NT2/D1 (cell line): ENCODE measurements at regions not wholly inside any gene's neighbourhood (a gene's known extent, or its start where the extent isn't known, plus 50 kb on each side); places are given as distances from the start of the nearest gene placed in this dataset.

Experiments
- DNase-seq: peaks from one replicate; pipeline ENCODE4 v3.0.0-alpha.2; 2011; ENCODE audit warnings: low read depth, low spot score
- H3K27me3 ChIP-seq: 2 replicates; pipeline ENCODE4 v1.6.0; 2011; ENCODE audit warnings: mild to moderate bottlenecking; ENCODE audit not compliant: insufficient read length, insufficient read depth
- H3K36me3 ChIP-seq: 2 replicates; pipeline ENCODE4 v1.6.1; 2011; ENCODE audit warnings: mild to moderate bottlenecking, low read length, mixed read lengths; ENCODE audit not compliant: insufficient read depth, insufficient read length
- H3K4me1 ChIP-seq: 2 replicates; pipeline ENCODE4 v1.5.1; 2011; ENCODE audit not compliant: insufficient read depth, insufficient read length
- H3K4me3 ChIP-seq: 2 replicates; pipeline ENCODE4 v1.5.1; 2011; ENCODE audit warnings: low read depth; ENCODE audit not compliant: insufficient read length
- H3K9ac ChIP-seq: 2 replicates; pipeline ENCODE4 v1.6.0; 2011; ENCODE audit warnings: low read depth; ENCODE audit not compliant: insufficient read length
- H3K9me3 ChIP-seq: 2 replicates; pipeline ENCODE4 v1.5.1; 2011; ENCODE audit warnings: mild to moderate bottlenecking, low read length; ENCODE audit not compliant: insufficient read depth
- SUZ12 ChIP-seq: IDR thresholded peaks from 2 replicates; pipeline ENCODE4 v1.6.1; 2011; ENCODE audit not compliant: insufficient read length, insufficient read depth; ENCODE audit errors: extremely low read depth
- YY1 ChIP-seq: IDR thresholded peaks from 2 replicates; pipeline ENCODE4 v1.6.1; 2011; ENCODE audit not compliant: insufficient read length, insufficient read depth
- ZNF274 ChIP-seq: IDR thresholded peaks from 2 replicates; pipeline ENCODE4 v1.6.1; 2011; ENCODE audit warnings: mild to moderate bottlenecking, low read depth, low read length

GRCh38 chr14:87351007-87351406, 642.0 kb downstream of the GALC start:
- no peak overlapping the region for H3K9ac ChIP-seq
- H3K4me3 ChIP-seq = no peak overlapping the region
- no peaks in the 10 kb centered on the region for H3K27me3 ChIP-seq
- DNase-seq = no peak
- no peaks in the 10 kb centered on the region for H3K4me1 ChIP-seq
- no peaks in the 10 kb centered on the region for H3K9me3 ChIP-seq
- H3K36me3 ChIP-seq = no peaks in the 10 kb centered on the region
- TF ChIP-seq YY1 (no peak), ZNF274 (no peak), SUZ12 (no peak)

GRCh38 chr14:87349921-87350320, 643.1 kb downstream of the GALC start:
- no peak for DNase-seq
- Histone ChIP-seq H3K36me3 (no peaks in the 10 kb centered on the region), H3K9me3 (no peaks in the 10 kb centered on the region), H3K27me3 (no peaks in the 10 kb centered on the region), H3K4me1 (no peaks in the 10 kb centered on the region), H3K9ac (no peak overlapping the region), H3K4me3 (no peak overlapping the region)
- no peak for TF ChIP-seq SUZ12
- no peak for TF ChIP-seq ZNF274
- TF ChIP-seq YY1 = no peak

GRCh38 chr14:87343652-87344051, 649.3 kb downstream of the GALC start:
- no peaks in the 10 kb centered on the region for H3K9me3 ChIP-seq
- no peaks in the 10 kb centered on the region for H3K4me1 ChIP-seq
- H3K27me3 ChIP-seq = no peaks in the 10 kb centered on the region
- DNase-seq = no peak
- no peak for TF ChIP-seq SUZ12
- no peak for TF ChIP-seq ZNF274
- no peak for TF ChIP-seq YY1
- H3K9ac ChIP-seq = no peak overlapping the region
- H3K4me3 ChIP-seq = no peak overlapping the region
- H3K36me3 ChIP-seq = no peaks in the 10 kb centered on the region

GRCh38 chr14:87334997-87335685, 657.8 kb downstream of the GALC start:
- no peaks in the 10 kb centered on the region for H3K27me3 ChIP-seq
- DNase-seq = no peak
- TF ChIP-seq YY1 (no peak), ZNF274 (no peak), SUZ12 (no peak)
- H3K9ac ChIP-seq = no peak overlapping the region
- H3K9me3 ChIP-seq = no peaks in the 10 kb centered on the region
- H3K4me3 ChIP-seq = no peak overlapping the region
- H3K4me1 ChIP-seq = no peaks in the 10 kb centered on the region
- no peaks in the 10 kb centered on the region for H3K36me3 ChIP-seq

- H3K27me3 ChIP-seq = no peaks in the 10 kb centered on the region
- no peak overlapping the region for H3K9ac ChIP-seq
- H3K36me3 ChIP-seq = no peaks in the 10 kb centered on the region
- H3K9me3 ChIP-seq = no peaks in the 10 kb centered on the region
- H3K4me3 ChIP-seq = no peak overlapping the region
- TF ChIP-seq YY1 (no peak), ZNF274 (no peak), SUZ12 (no peak)
- DNase-seq = no peak
- H3K4me1 ChIP-seq = no peaks in the 10 kb centered on the region
These were observed 661.0 kb downstream of the GALC start for GRCh38 chr14:87331991-87332390.

- no peak overlapping the region for H3K9ac ChIP-seq
- H3K9me3 ChIP-seq = no peaks in the 10 kb centered on the region
- TF ChIP-seq YY1 (no peak), SUZ12 (no peak), ZNF274 (no peak)
- H3K4me1 ChIP-seq = no peaks in the 10 kb centered on the region
- no peaks in the 10 kb centered on the region for H3K27me3 ChIP-seq
- H3K4me3 ChIP-seq = no peak overlapping the region
- no peak for DNase-seq
- H3K36me3 ChIP-seq = no peaks in the 10 kb centered on the region
These were observed 667.2 kb downstream of the GALC start for GRCh38 chr14:87325741-87326140.

- Histone ChIP-seq H3K9ac (no peak overlapping the region), H3K36me3 (no peaks in the 10 kb centered on the region), H3K27me3 (no peaks in the 10 kb centered on the region), H3K9me3 (no peaks in the 10 kb centered on the region), H3K4me1 (no peaks in the 10 kb centered on the region), H3K4me3 (no peak overlapping the region)
- DNase-seq = no peak
- no peak for TF ChIP-seq ZNF274
- TF ChIP-seq YY1 = no peak
- TF ChIP-seq SUZ12 = no peak
These were observed 669.8 kb downstream of the GALC start for GRCh38 chr14:87323191-87323590.
